Activated T-helper 9 cell treated with anti-CD3 and anti-CD28 coated beads, Interleukin-2, amount 50 U/mL, for 16 hours (primary cell): ENCODE measurements at regions not wholly inside any gene's neighbourhood (a gene's known extent, or its start where the extent isn't known, plus 50 kb on each side); places are given as distances from the start of the nearest gene placed in this dataset.
"Not testable (repeated sequence)": the region's sequence is repeated elsewhere in the genome, so short reads cannot be mapped to it uniquely, and the experiment has no call there.

Source experiments
- DNase-seq: peaks from one replicate; pipeline ENCODE4 v3.0.0-alpha.2; 2020; ENCODE audit warnings: low read depth

DNA sequence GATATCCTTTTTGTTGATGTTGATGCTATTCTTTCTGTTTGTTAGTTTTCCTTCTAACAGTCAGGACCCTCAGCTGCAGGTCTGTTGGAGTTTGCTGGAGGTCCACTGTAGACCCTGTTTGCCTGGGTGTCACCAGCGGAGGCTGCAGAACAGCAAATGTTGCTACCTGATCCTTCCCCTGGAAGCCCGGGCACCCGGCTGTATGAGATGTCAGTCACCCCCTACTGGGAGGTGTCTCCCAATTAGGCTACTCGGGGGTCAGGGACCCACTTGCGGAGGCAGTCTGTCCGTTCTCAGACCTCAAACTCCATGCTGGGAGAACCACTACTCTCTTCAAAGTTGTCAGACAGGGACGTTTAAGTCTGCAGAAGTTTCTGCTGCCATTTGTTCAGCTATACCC, 383.4 kb downstream of the HLX start:
- not testable (repeated sequence) for DNase-seq

- peak; percentile 6 for DNase-seq
These were observed 384.9 kb downstream of the HLX start for GRCh38 chr1:221263831-221264767.

DNA sequence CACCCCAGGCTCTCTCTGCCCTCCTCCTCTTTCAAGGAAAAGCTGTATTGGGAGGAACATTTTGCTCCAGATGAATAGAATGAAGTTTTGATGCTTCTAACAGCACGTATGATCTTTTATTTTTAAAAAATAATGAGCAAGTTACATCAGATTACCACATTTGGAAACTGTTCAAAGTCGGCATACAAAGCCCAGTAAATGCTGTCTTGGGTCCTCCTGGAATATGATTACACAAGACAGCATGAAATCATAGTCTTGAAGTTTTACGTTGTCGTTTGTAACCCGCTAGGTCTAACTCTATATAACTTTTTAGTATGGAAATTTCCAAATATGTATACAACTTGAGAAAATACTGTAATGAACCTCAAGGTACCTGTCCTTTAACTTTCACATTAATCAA, 385.6 kb downstream of the HLX start:
- DNase-seq: no peak

GRCh38 chr1:221268295-221268694, 389.1 kb downstream of the HLX start:
- DNase-seq: no peak

GRCh38 chr1:221271701-221272100, 392.5 kb downstream of the HLX start:
- no peak for DNase-seq

DNA sequence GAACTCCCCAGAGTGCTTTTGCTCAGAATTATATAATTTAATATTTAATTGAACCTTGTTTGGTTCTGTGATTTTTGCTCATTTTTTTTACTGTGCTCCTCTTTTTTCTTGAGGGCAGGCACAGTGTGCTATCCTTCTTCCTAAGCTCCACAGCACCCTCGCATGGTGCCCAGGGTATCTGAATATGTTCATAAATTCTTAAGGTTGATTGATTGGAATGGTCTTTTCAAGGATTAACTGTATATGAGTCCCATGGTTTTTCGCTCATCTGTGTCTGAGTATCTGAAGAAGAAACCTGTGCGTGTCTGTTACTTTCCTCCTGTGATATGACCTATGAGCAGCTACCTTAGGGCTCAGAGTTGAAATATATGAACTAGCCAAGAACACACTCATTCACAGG, 393.7 kb downstream of the HLX start:
- DNase-seq: no peak

GRCh38 chr1:221274373-221274772, 395.1 kb downstream of the HLX start:
- no peak for DNase-seq

DNA sequence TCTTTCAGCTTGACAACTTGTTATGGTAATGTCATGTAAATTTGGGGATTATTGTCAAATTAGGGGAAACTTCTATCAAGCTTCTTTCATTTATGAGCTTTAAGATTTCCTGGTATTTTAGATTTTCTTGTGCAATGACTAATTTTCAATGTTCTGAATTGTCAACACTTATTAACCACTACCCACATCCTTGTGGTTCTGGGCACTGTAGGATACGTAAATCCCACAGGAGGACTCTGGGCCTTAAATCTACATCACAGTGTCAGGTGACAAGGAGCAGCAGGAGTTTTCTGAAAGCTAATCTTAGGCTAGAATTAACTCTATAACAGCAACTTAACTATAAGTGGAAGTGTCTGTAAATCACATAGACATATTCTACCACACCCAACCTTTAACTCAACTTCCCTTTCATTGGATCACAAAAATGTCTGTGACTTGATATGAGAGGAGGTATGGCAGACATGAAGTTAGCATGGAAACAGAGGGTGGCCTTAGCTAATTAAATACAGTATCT, 397.7 kb downstream of the HLX start:
- DNase-seq: no peak

DNA sequence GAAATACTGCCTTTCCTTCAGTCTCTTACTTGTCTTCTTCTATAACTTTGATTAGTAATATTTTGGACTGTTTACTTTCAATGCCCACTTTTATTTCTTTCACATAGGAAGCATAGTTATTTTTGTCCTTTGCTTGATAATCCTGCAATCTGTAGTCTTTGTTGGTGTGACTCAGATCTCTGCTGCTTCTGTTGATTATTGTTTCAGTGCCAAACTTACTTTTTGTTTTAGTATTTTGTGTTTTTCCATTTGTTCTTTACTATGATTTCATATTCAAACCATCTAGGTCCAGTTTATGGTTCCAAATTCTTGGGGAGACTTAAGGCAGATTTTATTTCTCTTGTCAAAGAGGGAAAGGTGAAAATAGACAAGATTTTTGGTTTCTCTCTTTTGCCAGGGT, 399.9 kb downstream of the HLX start:
- no peak for DNase-seq

- no peak for DNase-seq
These were observed 404.3 kb downstream of the HLX start for GRCh38 chr1:221283532-221283931.

- DNase-seq: no peak
These were observed 404.8 kb downstream of the HLX start for GRCh38 chr1:221284028-221284427.

DNA sequence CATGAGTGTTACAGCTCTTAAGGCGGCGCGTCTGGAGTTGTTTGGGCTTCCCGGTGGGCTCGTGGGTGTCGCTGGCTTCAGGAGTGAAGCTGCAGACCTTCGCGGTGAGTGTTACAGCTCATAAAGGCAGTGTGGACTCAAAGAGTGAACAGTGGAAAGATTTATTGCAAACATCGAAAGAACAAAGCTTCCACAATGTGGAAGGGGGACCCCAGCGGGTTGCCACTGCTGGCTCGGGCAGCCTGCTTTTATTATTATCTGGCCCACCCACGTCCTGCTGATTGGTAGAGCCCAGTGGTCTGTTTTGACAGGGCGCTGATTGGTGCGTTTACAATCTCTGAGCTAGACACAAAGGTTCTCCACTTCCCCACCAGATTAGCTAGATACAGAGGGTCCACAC, 405.7 kb downstream of the HLX start:
- not testable (repeated sequence) for DNase-seq

- not testable (repeated sequence) for DNase-seq
These were observed 406.4 kb downstream of the HLX start for GRCh38 chr1:221285458-221286210.

DNA sequence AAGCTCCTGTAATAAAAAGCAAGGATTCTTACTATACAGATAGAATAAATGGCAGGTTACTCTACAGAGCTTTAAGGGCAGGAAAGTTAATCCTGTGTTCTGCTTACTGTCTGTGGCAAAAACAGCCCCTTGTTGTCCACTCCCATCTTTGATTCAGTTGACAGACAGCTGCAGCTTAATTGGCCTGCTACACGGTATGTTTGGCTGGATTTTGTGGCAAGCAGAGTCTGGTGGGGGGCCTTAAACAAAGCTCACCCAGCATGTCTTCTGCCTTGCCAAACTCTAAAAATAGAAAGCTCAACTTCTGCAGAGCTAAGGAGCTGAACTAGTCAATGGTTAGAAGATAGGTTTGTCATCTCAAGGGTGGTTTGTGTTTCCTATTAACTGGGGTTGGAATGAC, 407.2 kb downstream of the HLX start:
- no peak for DNase-seq

GRCh38 chr1:221289103-221289502, 409.9 kb downstream of the HLX start:
- no peak for DNase-seq

DNA sequence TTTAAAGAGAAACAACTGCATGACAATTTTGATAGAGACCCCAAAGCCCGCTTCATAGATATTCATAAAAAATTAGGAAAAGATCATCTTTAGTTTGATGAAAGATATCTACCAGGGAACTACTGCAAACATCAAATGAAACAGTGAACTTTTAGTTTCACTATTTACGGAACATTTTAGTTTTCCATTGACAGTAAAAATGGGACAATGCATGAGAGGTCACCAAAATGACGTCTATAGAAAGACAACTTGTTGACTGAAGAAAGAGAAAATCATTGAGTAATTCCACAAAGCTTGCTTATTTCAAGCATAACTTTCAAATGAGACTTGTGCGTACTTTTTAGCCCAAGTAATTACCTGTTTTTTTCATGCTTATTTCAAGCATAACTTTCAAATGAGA, 411.4 kb downstream of the HLX start:
- no peak for DNase-seq

DNA sequence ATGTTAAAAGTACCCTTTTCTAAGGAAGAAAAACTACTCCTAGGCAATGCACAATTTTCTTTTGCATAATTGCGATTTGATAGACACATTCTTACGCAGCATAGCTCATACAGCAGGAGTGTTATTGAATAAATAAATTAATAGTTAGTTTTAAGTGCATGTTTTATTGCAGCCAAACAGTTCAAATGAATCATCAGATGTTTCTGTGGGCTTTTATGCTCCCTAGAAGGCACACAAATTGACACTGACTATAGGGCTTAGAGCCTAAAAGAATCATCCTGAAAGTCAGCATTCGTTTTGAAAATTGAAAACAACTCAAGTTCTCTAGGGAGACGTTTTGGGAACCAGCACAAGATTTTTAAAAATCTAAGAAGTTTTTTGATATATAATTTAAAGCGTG, 411.9 kb downstream of the HLX start:
- DNase-seq: no peak

DNA sequence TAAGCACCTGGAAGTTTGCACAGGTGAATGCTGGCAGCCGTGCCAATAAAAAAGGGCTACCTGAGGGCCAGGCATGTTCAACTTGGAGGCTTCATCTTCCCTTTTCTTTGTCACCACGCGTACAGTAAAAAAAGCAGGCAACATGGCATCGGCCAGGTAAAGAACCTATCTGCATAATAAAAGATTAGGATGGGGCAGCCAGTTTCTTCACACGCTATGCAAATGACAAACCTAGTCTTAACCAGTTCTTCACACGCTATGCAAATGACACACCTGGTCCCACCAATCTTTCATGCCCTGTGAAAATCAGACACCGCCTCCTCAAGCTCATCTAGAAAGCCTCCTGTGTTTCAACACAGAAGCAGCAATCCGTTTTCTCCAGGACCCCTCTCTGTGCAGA, 413.4 kb downstream of the HLX start:
- no peak for DNase-seq

GRCh38 chr1:221294242-221294641, 415.0 kb downstream of the HLX start:
- DNase-seq: no peak

- no peak for DNase-seq
These were observed 423.1 kb downstream of the HLX start for GRCh38 chr1:221302357-221302756.

DNA sequence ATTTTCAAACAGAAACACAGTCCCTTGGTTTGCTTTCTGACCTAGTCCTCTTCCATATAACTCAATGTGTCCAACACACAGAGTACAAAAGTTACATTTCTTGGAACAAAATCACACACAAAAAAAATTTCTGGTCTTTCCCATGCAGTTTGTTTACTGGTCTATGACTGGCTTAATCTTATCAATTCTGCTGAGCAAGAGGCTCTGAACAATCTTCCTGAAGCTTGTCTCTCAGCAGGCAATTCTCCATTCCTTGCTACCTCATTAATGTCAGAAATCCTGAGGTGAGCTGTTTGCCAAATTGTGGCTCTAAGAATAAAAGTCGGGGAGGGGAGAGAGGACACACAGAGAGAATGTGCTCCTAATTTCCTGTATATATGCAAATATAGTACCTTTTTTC, 423.6 kb downstream of the HLX start:
- DNase-seq: no peak

- no peak for DNase-seq
These were observed 424.4 kb downstream of the HLX start for GRCh38 chr1:221303623-221304022.

DNA sequence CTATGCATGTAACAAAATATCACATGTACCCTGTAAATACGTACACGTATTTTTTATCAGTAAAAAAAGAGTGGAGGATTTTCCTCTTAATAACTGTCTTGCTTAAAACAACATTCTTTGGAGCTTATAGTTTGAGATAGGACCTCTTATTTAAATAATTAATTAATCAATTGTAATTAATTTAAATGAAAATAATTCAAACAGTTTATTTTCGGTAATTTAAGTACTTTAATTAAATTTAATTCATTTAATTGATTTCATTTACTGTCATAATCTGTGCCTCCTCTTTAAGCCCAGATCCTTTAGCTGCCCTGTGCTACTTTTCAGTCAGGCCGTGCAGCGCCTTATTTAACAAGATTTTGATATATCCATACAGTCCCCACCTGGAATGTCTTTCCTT, 427.0 kb downstream of the HLX start:
- DNase-seq: no peak
